GM12872 (cell line): ENCODE measurements at regions not wholly inside any gene's neighbourhood (a gene's known extent, or its start where the extent isn't known, plus 50 kb on each side); places are given as distances from the start of the nearest gene placed in this dataset.

Source experiments
- CTCF ChIP-seq: IDR thresholded peaks from 3 replicates; pipeline ENCODE4 v1.5.1; 2011; ENCODE audit warnings: low read depth, mild to moderate bottlenecking, low read length, moderate library complexity; ENCODE audit not compliant: insufficient read depth

DNA sequence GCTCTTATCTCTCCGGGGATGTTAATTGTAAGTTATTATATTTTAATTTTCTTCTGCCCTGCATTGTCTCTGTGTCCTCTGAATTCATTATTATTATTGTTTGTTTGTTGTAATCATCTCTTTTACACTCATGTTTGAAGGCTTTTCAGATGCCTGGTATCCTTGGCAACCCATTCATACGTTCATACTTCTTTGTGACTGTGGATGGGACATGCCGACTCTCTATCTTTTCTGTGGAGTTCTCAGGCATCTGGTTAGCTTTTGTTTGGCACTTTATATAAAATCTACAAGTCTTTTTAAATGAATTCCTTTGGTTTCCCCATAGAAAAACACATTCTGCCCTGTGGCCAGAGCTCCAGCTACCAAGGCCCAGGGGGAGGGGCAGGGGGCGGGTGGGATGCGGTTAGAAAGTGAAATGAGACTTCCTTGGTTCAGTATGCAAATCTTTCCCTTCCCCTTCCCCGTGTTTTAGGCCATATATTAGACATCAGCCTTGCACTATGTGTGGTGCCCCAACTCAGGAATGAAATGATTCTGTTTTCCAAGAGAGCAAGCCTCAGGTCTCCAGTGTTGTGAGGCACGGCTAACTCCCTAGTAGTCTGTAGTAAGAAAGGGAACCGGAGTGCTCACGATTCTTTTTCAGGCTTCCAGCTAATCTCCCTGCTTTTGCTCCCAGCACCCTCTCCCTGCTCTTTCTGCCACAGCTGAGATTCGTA is 79.2 kb downstream of the SST start:
- no peak for TF ChIP-seq CTCF

DNA sequence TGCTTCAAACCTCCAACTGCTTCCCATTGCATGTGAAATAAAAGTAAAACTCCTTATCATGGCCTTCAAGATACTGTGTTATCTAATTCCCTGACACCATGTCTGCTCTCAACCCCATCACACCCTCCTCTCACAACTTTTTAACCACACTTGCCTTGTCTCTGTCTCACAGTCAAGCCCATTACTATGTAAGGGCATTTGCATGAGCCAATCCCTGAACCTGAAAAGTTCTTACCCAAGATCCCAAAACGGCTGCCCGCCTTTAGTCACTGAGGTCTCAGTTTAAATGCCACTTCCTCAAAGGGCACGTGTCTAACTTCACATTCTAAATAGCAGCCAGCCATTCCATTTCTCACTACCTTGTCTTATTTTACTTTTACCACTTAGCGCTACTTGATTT is 83.1 kb downstream of the SST start:
- no peak for TF ChIP-seq CTCF

- TF ChIP-seq CTCF = no peak
Observed at GRCh38 chr3:187586226-187586625, 84.0 kb downstream of the SST start.

- TF ChIP-seq CTCF = no peak
Observed at GRCh38 chr3:187572441-187572840, 97.8 kb downstream of the SST start.

GRCh38 chr3:187571701-187572100 is 98.5 kb downstream of the SST start:
- no peak for TF ChIP-seq CTCF

GRCh38 chr3:187570776-187571175 is 99.4 kb downstream of the SST start:
- no peak for TF ChIP-seq CTCF

GRCh38 chr3:187568171-187568570 is 102.0 kb downstream of the SST start:
- no peak for TF ChIP-seq CTCF
